ENCODE measurements at regions not wholly inside any gene's neighbourhood (a gene's known extent, or its start where the extent isn't known, plus 50 kb on each side); places are given as distances from the start of the nearest gene placed in this dataset.

- in situ Hi-C loops (cut with MboI; ENCODE audit: low sequenced_read_pairs, unreplicated experiment) = no loop called here
- no peak for DNase-seq (ENCODE audit: low spot score)
- no peak for TF ChIP-seq CTCF (IDR thresholded peaks at IDR 0.05; ENCODE audit: borderline replicate concordance, control extremely low read depth, extremely low read depth, insufficient read depth, missing control alignments)
Observed at GRCh38 chr2:198236338-198236737, 431.9 kb downstream of the PLCL1 start.

- no peak for DNase-seq (ENCODE audit: low spot score)
- in situ Hi-C loops (cut with MboI; ENCODE audit: low sequenced_read_pairs, unreplicated experiment) = no loop called here
- no peak for TF ChIP-seq CTCF (IDR thresholded peaks at IDR 0.05; ENCODE audit: borderline replicate concordance, control extremely low read depth, extremely low read depth, insufficient read depth, missing control alignments)
Observed at GRCh38 chr2:198232281-198232680, 427.9 kb downstream of the PLCL1 start.

GRCh38 chr2:198231562-198231961, 427.2 kb downstream of the PLCL1 start:
- TF ChIP-seq CTCF (IDR thresholded peaks at IDR 0.05; ENCODE audit: borderline replicate concordance, control extremely low read depth, extremely low read depth, insufficient read depth, missing control alignments) = no peak
- no peak for DNase-seq (ENCODE audit: low spot score)
- in situ Hi-C loops (cut with MboI; ENCODE audit: low sequenced_read_pairs, unreplicated experiment) = no loop called here

- no peak for TF ChIP-seq CTCF (IDR thresholded peaks at IDR 0.05; ENCODE audit: borderline replicate concordance, control extremely low read depth, extremely low read depth, insufficient read depth, missing control alignments)
Observed at GRCh38 chr2:198220763-198221610, 416.6 kb downstream of the PLCL1 start.

GRCh38 chr2:198219292-198219691, 414.9 kb downstream of the PLCL1 start:
- in situ Hi-C loops (cut with MboI; ENCODE audit: low sequenced_read_pairs, unreplicated experiment) = no loop called here

More at GRCh38 chr2:198220763-198221610, 416.6 kb downstream of the PLCL1 start:
- in situ Hi-C loops (cut with MboI; ENCODE audit: low sequenced_read_pairs, unreplicated experiment) = no loop called here
- no peak for DNase-seq (ENCODE audit: low spot score)

GRCh38 chr2:198214114-198214596, 409.8 kb downstream of the PLCL1 start:
- in situ Hi-C loops (cut with MboI; ENCODE audit: low sequenced_read_pairs, unreplicated experiment) = no loop called here
- no peak for TF ChIP-seq CTCF (IDR thresholded peaks at IDR 0.05; ENCODE audit: borderline replicate concordance, control extremely low read depth, extremely low read depth, insufficient read depth, missing control alignments)
- no peak for DNase-seq (ENCODE audit: low spot score)

More at GRCh38 chr2:198219292-198219691, 414.9 kb downstream of the PLCL1 start:
- no peak for TF ChIP-seq CTCF (IDR thresholded peaks at IDR 0.05; ENCODE audit: borderline replicate concordance, control extremely low read depth, extremely low read depth, insufficient read depth, missing control alignments)
- no peak for DNase-seq (ENCODE audit: low spot score)
